ENCODE measurements at regions not wholly inside any gene's neighbourhood (a gene's known extent, or its start where the extent isn't known, plus 50 kb on each side); places are given as distances from the start of the nearest gene placed in this dataset.
"Not testable (repeated sequence)": the region's sequence is repeated elsewhere in the genome, so short reads cannot be mapped to it uniquely, and the experiment has no call there.

- H3K27ac ChIP-seq (ENCODE audit: low read length): no peak overlapping the region
- H3K9me2 ChIP-seq (replicated peaks; ENCODE audit: insufficient read depth, low read length): no peaks in the 10 kb centered on the region
- H3K36me3 ChIP-seq (ENCODE audit: insufficient read depth, low read length): no peaks in the 10 kb centered on the region
- H3K4me1 ChIP-seq (ENCODE audit: low read length): no peaks in the 10 kb centered on the region
- no peaks in the 10 kb centered on the region for H3K9me3 ChIP-seq (ENCODE audit: low read length)
- DNase-seq: no peak
- H3K27me3 ChIP-seq (ENCODE audit: low read length): no peaks in the 10 kb centered on the region
- no peaks in the 10 kb centered on the region for H4K20me1 ChIP-seq (ENCODE audit: insufficient read depth, low read depth, low read length)
- no peak overlapping the region for H3K9ac ChIP-seq (ENCODE audit: low read length)
- H3K4me2 ChIP-seq (ENCODE audit: low read depth, low read length, poor library complexity, severe bottlenecking): no peak overlapping the region
- H3K79me2 ChIP-seq (ENCODE audit: low read length): no peaks in the 10 kb centered on the region
- no peak overlapping the region for H2AFZ ChIP-seq (ENCODE audit: low read length)
- no peak overlapping the region for H3K4me3 ChIP-seq (ENCODE audit: low read length)
Observed at GRCh38 chr14:84456946-84457345, 1073.0 kb upstream of the FLRT2 start.

- no peak overlapping the region for H3K27ac ChIP-seq (ENCODE audit: low read length)
- no peaks in the 10 kb centered on the region for H3K9me2 ChIP-seq (replicated peaks; ENCODE audit: insufficient read depth, low read length)
- no peaks in the 10 kb centered on the region for H3K36me3 ChIP-seq (ENCODE audit: insufficient read depth, low read length)
- H3K9me3 ChIP-seq (ENCODE audit: low read length): no peaks in the 10 kb centered on the region
- no peak overlapping the region for H3K9ac ChIP-seq (ENCODE audit: low read length)
- H3K4me3 ChIP-seq (ENCODE audit: low read length): no peak overlapping the region
- no peaks in the 10 kb centered on the region for H3K27me3 ChIP-seq (ENCODE audit: low read length)
- no peaks in the 10 kb centered on the region for H3K4me1 ChIP-seq (ENCODE audit: low read length)
- H2AFZ ChIP-seq (ENCODE audit: low read length): no peak overlapping the region
- no peak overlapping the region for H3K4me2 ChIP-seq (ENCODE audit: low read depth, low read length, poor library complexity, severe bottlenecking)
- H4K20me1 ChIP-seq (ENCODE audit: insufficient read depth, low read depth, low read length): no peaks in the 10 kb centered on the region
- H3K79me2 ChIP-seq (ENCODE audit: low read length): no peaks in the 10 kb centered on the region
- no peak for DNase-seq
Observed at GRCh38 chr14:84458881-84459280, 1071.1 kb upstream of the FLRT2 start.

GRCh38 chr14:84465880-84466279 is 1064.1 kb upstream of the FLRT2 start:
- no peak overlapping the region for H3K9ac ChIP-seq (ENCODE audit: low read length)
- DNase-seq: no peak
- H3K27ac ChIP-seq (ENCODE audit: low read length): no peak overlapping the region
- H3K4me1 ChIP-seq (ENCODE audit: low read length): no peaks in the 10 kb centered on the region
- no peaks in the 10 kb centered on the region for H3K36me3 ChIP-seq (ENCODE audit: insufficient read depth, low read length)
- H3K4me3 ChIP-seq (ENCODE audit: low read length): no peak overlapping the region
- H4K20me1 ChIP-seq (ENCODE audit: insufficient read depth, low read depth, low read length): no peaks in the 10 kb centered on the region
- H3K79me2 ChIP-seq (ENCODE audit: low read length): no peaks in the 10 kb centered on the region
- H3K9me2 ChIP-seq (replicated peaks; ENCODE audit: insufficient read depth, low read length): no peaks in the 10 kb centered on the region
- no peaks in the 10 kb centered on the region for H3K27me3 ChIP-seq (ENCODE audit: low read length)
- H2AFZ ChIP-seq (ENCODE audit: low read length): no peak overlapping the region
- no peaks in the 10 kb centered on the region for H3K9me3 ChIP-seq (ENCODE audit: low read length)
- H3K4me2 ChIP-seq (ENCODE audit: low read depth, low read length, poor library complexity, severe bottlenecking): no peak overlapping the region

- Histone ChIP-seq H3K4me2 (ENCODE audit: low read depth, low read length, poor library complexity, severe bottlenecking) (no peak overlapping the region), H2AFZ (ENCODE audit: low read length) (no peak overlapping the region), H3K9me2 (replicated peaks; ENCODE audit: insufficient read depth, low read length) (no peaks in the 10 kb centered on the region), H3K36me3 (ENCODE audit: insufficient read depth, low read length) (no peaks in the 10 kb centered on the region), H3K9me3 (ENCODE audit: low read length) (no peaks in the 10 kb centered on the region), H3K27me3 (ENCODE audit: low read length) (no peaks in the 10 kb centered on the region), H3K27ac (ENCODE audit: low read length) (no peak overlapping the region), H3K9ac (ENCODE audit: low read length) (no peak overlapping the region), H4K20me1 (ENCODE audit: insufficient read depth, low read depth, low read length) (no peaks in the 10 kb centered on the region), H3K4me3 (ENCODE audit: low read length) (no peak overlapping the region), H3K79me2 (ENCODE audit: low read length) (no peaks in the 10 kb centered on the region), H3K4me1 (ENCODE audit: low read length) (no peaks in the 10 kb centered on the region)
- no peak for DNase-seq
Observed at GRCh38 chr14:84468153-84468552, 1061.8 kb upstream of the FLRT2 start.

- Histone ChIP-seq H3K9ac (ENCODE audit: low read length) (no peak overlapping the region), H3K27me3 (ENCODE audit: low read length) (peaks cover 2% of the 10 kb centered on the region; the same call in 1 of the 2 replicates), H3K27ac (ENCODE audit: low read length) (no peak overlapping the region), H3K4me1 (ENCODE audit: low read length) (no peaks in the 10 kb centered on the region), H4K20me1 (ENCODE audit: insufficient read depth, low read depth, low read length) (no peaks in the 10 kb centered on the region), H3K4me3 (ENCODE audit: low read length) (no peak overlapping the region), H3K9me3 (ENCODE audit: low read length) (no peaks in the 10 kb centered on the region), H2AFZ (ENCODE audit: low read length) (no peak overlapping the region), H3K36me3 (ENCODE audit: insufficient read depth, low read length) (no peaks in the 10 kb centered on the region), H3K9me2 (replicated peaks; ENCODE audit: insufficient read depth, low read length) (no peaks in the 10 kb centered on the region), H3K79me2 (ENCODE audit: low read length) (no peaks in the 10 kb centered on the region), H3K4me2 (ENCODE audit: low read depth, low read length, poor library complexity, severe bottlenecking) (no peak overlapping the region)
- DNase-seq: no peak
Observed at GRCh38 chr14:84477996-84478395, 1051.9 kb upstream of the FLRT2 start.

GRCh38 chr14:84482256-84483071 is 1047.5 kb upstream of the FLRT2 start:
- no peak overlapping the region for H3K4me3 ChIP-seq (ENCODE audit: low read length)
- H3K9me2 ChIP-seq (replicated peaks; ENCODE audit: insufficient read depth, low read length): no peaks in the 10 kb centered on the region
- no peaks in the 10 kb centered on the region for H3K9me3 ChIP-seq (ENCODE audit: low read length)
- H3K4me2 ChIP-seq (ENCODE audit: low read depth, low read length, poor library complexity, severe bottlenecking): no peak overlapping the region
- no peaks in the 10 kb centered on the region for H4K20me1 ChIP-seq (ENCODE audit: insufficient read depth, low read depth, low read length)
- no peaks in the 10 kb centered on the region for H3K36me3 ChIP-seq (ENCODE audit: insufficient read depth, low read length)
- H2AFZ ChIP-seq (ENCODE audit: low read length): no peak overlapping the region
- H3K4me1 ChIP-seq (ENCODE audit: low read length): no peaks in the 10 kb centered on the region
- no peak overlapping the region for H3K27ac ChIP-seq (ENCODE audit: low read length)
- no peak for DNase-seq
- H3K9ac ChIP-seq (ENCODE audit: low read length): no peak overlapping the region
- no peaks in the 10 kb centered on the region for H3K79me2 ChIP-seq (ENCODE audit: low read length)
- H3K27me3 ChIP-seq (ENCODE audit: low read length): no peaks in the 10 kb centered on the region

- H3K4me3 ChIP-seq (ENCODE audit: low read length): no peak overlapping the region
- H3K9me2 ChIP-seq (replicated peaks; ENCODE audit: insufficient read depth, low read length): no peaks in the 10 kb centered on the region
- H3K4me2 ChIP-seq (ENCODE audit: low read depth, low read length, poor library complexity, severe bottlenecking): no peak overlapping the region
- H3K9me3 ChIP-seq (ENCODE audit: low read length): no peaks in the 10 kb centered on the region
- H2AFZ ChIP-seq (ENCODE audit: low read length): no peak overlapping the region
- no peaks in the 10 kb centered on the region for H4K20me1 ChIP-seq (ENCODE audit: insufficient read depth, low read depth, low read length)
- H3K9ac ChIP-seq (ENCODE audit: low read length): no peak overlapping the region
- no peaks in the 10 kb centered on the region for H3K4me1 ChIP-seq (ENCODE audit: low read length)
- no peaks in the 10 kb centered on the region for H3K27me3 ChIP-seq (ENCODE audit: low read length)
- H3K36me3 ChIP-seq (ENCODE audit: insufficient read depth, low read length): no peaks in the 10 kb centered on the region
- DNase-seq: no peak
- H3K79me2 ChIP-seq (ENCODE audit: low read length): no peaks in the 10 kb centered on the region
- no peak overlapping the region for H3K27ac ChIP-seq (ENCODE audit: low read length)
Observed at GRCh38 chr14:84483072-84483420, 1046.9 kb upstream of the FLRT2 start.

- not testable (repeated sequence) for H3K36me3 ChIP-seq (ENCODE audit: insufficient read depth, low read length); H3K4me1 ChIP-seq (ENCODE audit: low read length); DNase-seq; H3K9me3 ChIP-seq (ENCODE audit: low read length); H2AFZ ChIP-seq (ENCODE audit: low read length); H3K9ac ChIP-seq (ENCODE audit: low read length); H3K27me3 ChIP-seq (ENCODE audit: low read length); H3K27ac ChIP-seq (ENCODE audit: low read length); H3K4me2 ChIP-seq (ENCODE audit: low read depth, low read length, poor library complexity, severe bottlenecking); H3K4me3 ChIP-seq (ENCODE audit: low read length); H4K20me1 ChIP-seq (ENCODE audit: insufficient read depth, low read depth, low read length); H3K9me2 ChIP-seq (replicated peaks; ENCODE audit: insufficient read depth, low read length); H3K79me2 ChIP-seq (ENCODE audit: low read length)
Observed at GRCh38 chr14:84484243-84484642, 1045.7 kb upstream of the FLRT2 start.
